GM12874 (cell line): ENCODE measurements at regions not wholly inside any gene's neighbourhood (a gene's known extent, or its start where the extent isn't known, plus 50 kb on each side); places are given as distances from the start of the nearest gene placed in this dataset.

ENCODE experiments used
- TF ChIP-seq, protein P1 (sequence below): IDR thresholded peaks from 2 replicates; pipeline ENCODE4 v1.5.1; 2011; ENCODE audit warnings: low read depth, mild to moderate bottlenecking, control low read depth, low read length, moderate library complexity; ENCODE audit not compliant: insufficient read depth

DNA sequence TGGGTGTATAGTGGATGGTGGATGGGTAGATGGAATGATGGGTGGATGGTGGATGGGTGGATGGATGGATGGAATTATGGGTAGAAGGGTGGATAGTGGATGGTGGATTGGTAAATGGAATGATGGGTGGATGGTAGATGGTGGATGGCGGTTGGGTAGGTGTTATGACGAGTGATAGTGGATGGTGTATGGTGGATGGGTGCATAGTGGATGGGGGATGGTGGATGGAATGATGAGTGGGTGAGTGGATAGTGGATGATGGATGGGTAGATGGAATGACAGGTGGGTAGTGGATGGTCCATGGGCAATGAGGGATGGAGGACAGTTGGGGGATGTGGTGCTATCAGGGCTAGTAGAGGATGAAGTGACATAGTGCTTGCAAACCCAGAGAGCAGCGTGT is 182.4 kb downstream of the BRD1 start:
- TF ChIP-seq, protein P1, sequence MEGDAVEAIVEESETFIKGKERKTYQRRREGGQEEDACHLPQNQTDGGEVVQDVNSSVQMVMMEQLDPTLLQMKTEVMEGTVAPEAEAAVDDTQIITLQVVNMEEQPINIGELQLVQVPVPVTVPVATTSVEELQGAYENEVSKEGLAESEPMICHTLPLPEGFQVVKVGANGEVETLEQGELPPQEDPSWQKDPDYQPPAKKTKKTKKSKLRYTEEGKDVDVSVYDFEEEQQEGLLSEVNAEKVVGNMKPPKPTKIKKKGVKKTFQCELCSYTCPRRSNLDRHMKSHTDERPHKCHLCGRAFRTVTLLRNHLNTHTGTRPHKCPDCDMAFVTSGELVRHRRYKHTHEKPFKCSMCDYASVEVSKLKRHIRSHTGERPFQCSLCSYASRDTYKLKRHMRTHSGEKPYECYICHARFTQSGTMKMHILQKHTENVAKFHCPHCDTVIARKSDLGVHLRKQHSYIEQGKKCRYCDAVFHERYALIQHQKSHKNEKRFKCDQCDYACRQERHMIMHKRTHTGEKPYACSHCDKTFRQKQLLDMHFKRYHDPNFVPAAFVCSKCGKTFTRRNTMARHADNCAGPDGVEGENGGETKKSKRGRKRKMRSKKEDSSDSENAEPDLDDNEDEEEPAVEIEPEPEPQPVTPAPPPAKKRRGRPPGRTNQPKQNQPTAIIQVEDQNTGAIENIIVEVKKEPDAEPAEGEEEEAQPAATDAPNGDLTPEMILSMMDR: no peak

DNA sequence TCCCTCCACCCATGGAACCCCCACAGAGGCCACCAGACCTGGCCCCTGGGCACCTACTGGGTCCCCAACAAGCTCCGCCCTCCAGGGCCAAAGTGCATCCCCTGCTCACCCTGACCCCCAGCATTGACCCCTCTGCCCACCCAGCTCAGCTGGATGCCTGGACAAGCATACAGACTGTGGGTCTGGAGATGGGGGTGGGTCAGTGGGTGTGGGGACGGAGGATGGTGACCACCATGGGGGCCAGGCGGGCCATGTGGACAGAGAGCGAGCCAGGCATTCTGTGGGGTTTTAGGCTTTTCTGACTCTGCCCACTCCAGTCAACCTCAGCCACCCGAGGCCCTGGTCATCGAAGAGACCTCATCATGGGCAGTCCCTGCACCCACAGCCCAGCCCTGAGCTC is 183.7 kb downstream of the BRD1 start:
- TF ChIP-seq, protein P1: no peak

DNA sequence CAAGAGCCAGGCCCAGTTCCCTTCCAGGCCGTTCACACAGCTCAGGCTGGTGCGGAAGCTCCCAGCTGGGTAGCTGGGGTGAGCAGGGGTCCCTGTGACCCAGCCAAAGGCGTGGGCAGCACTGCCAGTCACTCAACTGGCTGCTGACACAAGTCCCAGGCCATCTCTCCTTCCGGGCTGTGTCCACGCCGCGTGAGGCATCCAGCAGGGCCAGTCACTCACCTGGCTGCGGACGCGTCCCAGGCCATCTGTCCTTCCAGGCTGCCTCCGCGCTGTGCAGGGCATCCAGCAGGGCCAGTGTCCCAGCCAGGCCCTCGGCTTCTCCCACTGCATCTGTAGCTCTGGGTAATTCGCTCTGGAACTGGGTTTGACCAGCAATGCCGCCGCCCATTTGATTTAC is 184.2 kb downstream of the BRD1 start:
- TF ChIP-seq, protein P1: no peak

DNA sequence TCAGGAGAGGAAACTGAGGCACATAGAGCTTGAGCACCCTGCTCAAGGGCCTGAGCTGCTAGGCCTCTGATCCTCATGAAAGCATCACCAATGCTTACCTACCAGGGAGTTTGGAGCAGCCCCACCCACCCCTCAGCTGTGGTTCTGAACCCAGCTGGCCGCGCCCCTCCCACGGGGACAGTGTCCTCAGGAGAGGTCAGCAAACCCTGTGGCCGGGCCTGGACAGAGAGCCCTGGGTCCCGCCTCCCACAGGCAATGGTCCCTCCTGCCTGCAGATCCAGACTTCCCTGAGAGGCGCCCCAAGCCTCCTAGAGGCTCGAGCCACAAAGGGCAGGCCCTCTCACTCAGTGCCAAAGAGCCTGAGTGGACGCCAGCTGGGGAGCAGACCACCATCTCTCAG is 184.9 kb downstream of the BRD1 start:
- TF ChIP-seq, protein P1: no peak

DNA sequence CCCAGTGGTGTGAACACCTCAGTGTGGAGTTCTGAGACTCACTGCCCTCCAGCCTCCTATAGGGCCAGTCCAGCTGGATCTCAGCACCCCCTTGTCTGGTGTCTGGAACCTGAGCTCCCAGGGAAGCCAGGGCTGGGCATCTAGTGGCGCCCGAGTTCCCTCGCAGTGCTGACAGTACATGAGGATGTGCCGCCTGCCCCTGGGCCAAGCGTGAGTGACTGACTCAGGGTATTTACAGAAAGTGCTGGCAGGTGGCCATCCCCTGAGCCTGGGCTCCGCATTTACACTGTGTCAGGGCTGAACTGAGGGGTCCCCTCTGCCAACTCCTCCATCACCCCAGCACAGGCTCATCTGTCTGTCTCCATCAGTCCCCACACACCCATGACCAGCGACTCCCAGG is 185.3 kb downstream of the BRD1 start:
- TF ChIP-seq, protein P1: no peak

DNA sequence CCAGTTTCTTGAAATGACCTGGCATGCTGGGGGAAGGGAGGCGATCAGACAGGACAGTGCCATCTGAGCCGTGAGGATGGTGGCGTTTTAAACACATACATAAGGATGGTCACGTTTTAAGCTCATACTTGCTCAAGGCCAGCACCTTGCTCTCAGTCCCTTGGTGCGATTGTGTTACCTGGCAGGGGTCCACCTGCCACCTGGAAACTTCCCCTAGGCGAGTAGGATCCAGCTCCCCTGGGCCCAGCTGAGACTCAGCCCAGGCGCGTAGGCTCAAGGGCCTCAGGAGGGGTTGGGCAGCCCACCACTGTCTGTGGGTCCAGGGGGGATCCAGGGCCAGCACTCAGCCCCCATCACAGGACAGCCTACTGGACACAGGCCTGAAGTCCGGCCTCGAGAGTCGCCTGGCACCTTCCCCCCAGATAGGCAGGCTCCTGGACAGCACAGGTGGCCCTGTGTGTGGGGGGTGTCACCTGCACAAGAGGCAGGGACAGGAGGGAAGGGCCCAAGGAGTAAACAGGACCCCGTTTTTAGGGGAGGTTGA is 185.8 kb downstream of the BRD1 start:
- TF ChIP-seq, protein P1: no peak

DNA sequence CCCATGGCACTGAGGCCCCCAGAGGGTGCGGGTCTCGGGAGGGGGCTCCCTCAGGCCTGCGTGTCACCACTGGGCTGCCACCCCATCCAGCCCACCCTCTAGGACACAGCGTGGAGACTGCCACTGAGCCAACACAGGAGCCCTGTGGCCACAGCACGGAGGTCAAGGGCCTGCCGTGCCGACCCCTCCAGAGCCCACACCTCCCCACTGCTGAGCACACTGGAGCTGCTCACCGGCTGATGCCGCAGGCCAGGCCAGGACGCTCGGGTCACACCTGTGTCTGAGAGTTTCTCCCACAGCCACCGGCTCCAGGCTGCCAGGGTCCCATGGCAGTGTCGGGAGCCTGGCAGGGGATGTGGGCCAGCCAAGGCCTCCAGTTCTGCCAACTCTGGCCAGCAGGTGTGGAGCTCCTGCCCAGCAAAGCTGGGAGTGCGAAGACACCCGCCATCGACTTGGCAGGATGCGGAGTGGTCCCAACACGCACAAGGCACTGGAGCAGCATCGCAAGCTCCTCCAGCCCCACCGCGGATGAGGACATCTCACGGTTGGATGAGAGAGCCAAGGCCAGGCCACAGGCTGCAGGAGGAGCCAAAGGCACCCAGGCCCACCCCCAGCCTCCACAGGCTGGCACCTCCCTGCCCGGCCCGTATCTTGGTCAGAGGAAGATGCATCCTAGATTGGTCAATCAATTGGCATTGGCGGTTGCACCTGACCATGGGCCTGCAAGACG is 187.1 kb downstream of the BRD1 start:
- TF ChIP-seq, protein P1: no peak
